Naive thymus-derived CD4-positive, alpha-beta T cell (primary cell): ENCODE measurements at regions not wholly inside any gene's neighbourhood (a gene's known extent, or its start where the extent isn't known, plus 50 kb on each side); places are given as distances from the start of the nearest gene placed in this dataset.

ENCODE experiments used
- ATAC-seq: fragments of 150-1000 bp; cut with Tn5 transposase; 2 replicates; pipeline ENCODE4 v1.10.0; 2021; ENCODE audit warnings: mild to moderate bottlenecking, moderate library complexity
- CTCF ChIA-PET: fragments of 350-600 bp; sonication (Branson Sonifier 250); formaldehyde crosslinking; loops from one replicate; lab custom pipeline; 2021; ENCODE audit warnings: antibody characterized with exemption; lab: Charles Lee
- POLR2A ChIA-PET: fragments of 350-600 bp; sonication (Branson Sonifier 250); formaldehyde crosslinking; loops from one replicate; lab custom pipeline; 2021; ENCODE audit warnings: antibody characterized with exemption, inconsistent platforms; lab: Charles Lee
- DNase-seq, 9 donors: peaks; one replicate each; pipeline versions ENCODE4 v3.0.0 to v3.0.0-alpha.2; 2020 to 2022; ENCODE audit warnings: mixed read lengths in 1 of 9
- H3K27ac ChIP-seq: one replicate; pipeline ENCODE4 v1.7.0; 2013; ENCODE audit warnings: mild to moderate bottlenecking, low read depth, low read length, moderate library complexity
- H3K27me3 ChIP-seq, 2 donors: one replicate each; pipeline ENCODE4 v1.7.0; 2013; ENCODE audit warnings: low read length in 2 of 2, mild to moderate bottlenecking in 2 of 2, moderate library complexity in 2 of 2; ENCODE audit not compliant: control insufficient read depth in 2 of 2, insufficient read depth in 2 of 2
- H3K36me3 ChIP-seq, 3 experiments: 1 replicate in 2 of 3; 2 replicates in 1 of 3; pipeline ENCODE4 v1.7.0; 2013; ENCODE audit warnings: low read length in 3 of 3, mild to moderate bottlenecking in 3 of 3, moderate library complexity in 1 of 3; ENCODE audit not compliant: insufficient read depth in 3 of 3, control insufficient read depth in 2 of 3
- H3K4me1 ChIP-seq, 2 donors: one replicate each; pipeline ENCODE4 v1.7.0; 2013; ENCODE audit warnings: low read length in 2 of 2, mild to moderate bottlenecking in 2 of 2, moderate library complexity in 1 of 2; ENCODE audit not compliant: control insufficient read depth in 2 of 2, insufficient read depth in 2 of 2
- H3K4me3 ChIP-seq: 2 replicates; pipeline ENCODE4 v1.7.0; 2013; ENCODE audit warnings: mild to moderate bottlenecking, low read length
- H3K9me3 ChIP-seq, 3 experiments: 1 replicate in 2 of 3; 2 replicates in 1 of 3; pipeline ENCODE4 v1.7.0; 2013; ENCODE audit warnings: low read length in 3 of 3; ENCODE audit not compliant: control insufficient read depth in 2 of 3
- H3K27ac Mint-ChIP-seq, 9 donors: one replicate each; pipeline ENCODE4 v1.8.0; 2020 to 2022; ENCODE audit warnings: mixed read lengths in 9 of 9, mild to moderate bottlenecking in 8 of 9, moderate library complexity in 5 of 9, inconsistent platforms in 2 of 9
- H3K27me3 Mint-ChIP-seq, 5 donors: one replicate each; pipeline ENCODE4 v1.8.0; 2021 to 2022; ENCODE audit warnings: mixed read lengths in 5 of 5, mild to moderate bottlenecking in 1 of 5
- H3K36me3 Mint-ChIP-seq, 5 donors: one replicate each; pipeline ENCODE4 v1.8.0; 2020 to 2022; ENCODE audit warnings: mixed read lengths in 5 of 5, mild to moderate bottlenecking in 3 of 5, inconsistent platforms in 1 of 5
- H3K4me1 Mint-ChIP-seq, 7 donors: one replicate each; pipeline ENCODE4 v1.8.0; 2020 to 2022; ENCODE audit warnings: mixed read lengths in 7 of 7, mild to moderate bottlenecking in 3 of 7, inconsistent platforms in 1 of 7
- H3K4me3 Mint-ChIP-seq, 10 donors: one replicate each; pipeline ENCODE4 v1.8.0; 2020 to 2022; ENCODE audit warnings: mild to moderate bottlenecking in 10 of 10, mixed read lengths in 10 of 10, moderate library complexity in 6 of 10, inconsistent platforms in 2 of 10
- H3K9me3 Mint-ChIP-seq, 11 donors: one replicate each; pipeline ENCODE4 v1.8.0; 2020 to 2022; ENCODE audit warnings: mixed read lengths in 11 of 11, mild to moderate bottlenecking in 4 of 11, inconsistent platforms in 1 of 11, moderate library complexity in 1 of 11
- intact Hi-C, 2 donors: fragments of 100-400 bp; cut with micrococcal nuclease; formaldehyde crosslinking; loops; one replicate each; pipeline ENCODE4 v1.15.1; 2023

DNA sequence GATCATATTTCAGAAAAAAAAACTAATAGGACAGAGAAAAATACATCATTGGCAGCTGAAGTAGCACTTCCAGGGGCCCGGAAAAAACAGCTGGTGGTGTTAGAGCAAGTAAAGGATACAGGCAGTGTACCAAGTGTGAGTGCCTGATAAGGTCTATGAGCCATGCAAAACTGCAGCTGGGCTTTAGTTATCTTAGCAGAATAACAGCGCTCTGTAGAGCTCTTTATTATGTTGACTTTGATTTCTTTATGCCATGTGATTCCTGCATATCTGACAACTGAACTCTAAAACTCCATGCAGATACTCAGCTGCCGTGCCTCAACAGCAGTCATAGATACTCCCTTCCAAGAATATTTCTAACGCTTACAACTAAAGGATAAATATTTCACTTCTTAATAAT lies 119.5 kb downstream of the CAAP1 start:
- Mint-ChIP-seq H3K4me3 (no peak overlapping the region), H3K4me1 (no peaks in the 10 kb centered on the region), H3K27ac (no peak overlapping the region), H3K9me3 (no peaks in the 10 kb centered on the region), H3K27me3 (peaks cover 0 to 10% (median 3%) of the 10 kb centered on the region in 5 donors), H3K36me3 (no peaks in the 10 kb centered on the region)
- Histone ChIP-seq H3K9me3 (no peaks in the 10 kb centered on the region), H3K36me3 (no peaks in the 10 kb centered on the region), H3K27me3 (no peaks in the 10 kb centered on the region), H3K4me1 (no peaks in the 10 kb centered on the region), H3K4me3 (no peak overlapping the region), H3K27ac (no peak overlapping the region)
- intact Hi-C loops = no loop called here
- DNase-seq (no peak), ATAC-seq (no peak)
- CTCF ChIA-PET = no interaction called here
- POLR2A ChIA-PET = no interaction called here

DNA sequence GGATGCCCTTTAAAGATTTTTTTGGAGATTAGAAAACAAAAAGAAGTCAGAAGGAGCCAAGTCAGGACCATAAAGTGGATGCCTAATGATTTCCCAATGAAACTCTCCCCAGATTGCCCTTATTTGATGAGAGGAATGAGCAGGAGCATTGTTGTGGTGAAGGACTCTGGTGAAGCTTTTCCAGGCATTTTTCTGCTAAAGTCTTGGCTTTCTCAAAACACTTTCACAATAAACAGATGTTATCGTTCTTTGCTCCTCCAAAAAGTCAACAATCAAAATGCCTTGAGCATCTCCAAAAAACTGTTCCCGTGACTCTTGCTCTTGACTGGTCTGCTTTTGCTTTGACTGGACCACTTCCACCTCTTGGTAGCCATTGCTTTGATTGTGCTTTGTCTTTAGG lies 121.8 kb downstream of the CAAP1 start:
- H3K27ac Mint-ChIP-seq = no peak overlapping the region
- H3K27me3 Mint-ChIP-seq = peaks cover 0 to 16% (median 3%) of the 10 kb centered on the region in 5 donors
- H3K36me3 Mint-ChIP-seq = no peaks in the 10 kb centered on the region
- no peaks in the 10 kb centered on the region for H3K4me1 Mint-ChIP-seq
- no peaks in the 10 kb centered on the region for H3K9me3 ChIP-seq
- intact Hi-C loops = no loop called here
- POLR2A ChIA-PET = no interaction called here
- no peaks in the 10 kb centered on the region for H3K27me3 ChIP-seq
- no peaks in the 10 kb centered on the region for H3K4me1 ChIP-seq
- no peak overlapping the region for H3K4me3 ChIP-seq
- no peak overlapping the region for H3K4me3 Mint-ChIP-seq
- DNase-seq (no peak), ATAC-seq (no peak)
- no peaks in the 10 kb centered on the region for H3K36me3 ChIP-seq
- H3K9me3 Mint-ChIP-seq = no peaks in the 10 kb centered on the region
- CTCF ChIA-PET = no interaction called here
- H3K27ac ChIP-seq = no peak overlapping the region

DNA sequence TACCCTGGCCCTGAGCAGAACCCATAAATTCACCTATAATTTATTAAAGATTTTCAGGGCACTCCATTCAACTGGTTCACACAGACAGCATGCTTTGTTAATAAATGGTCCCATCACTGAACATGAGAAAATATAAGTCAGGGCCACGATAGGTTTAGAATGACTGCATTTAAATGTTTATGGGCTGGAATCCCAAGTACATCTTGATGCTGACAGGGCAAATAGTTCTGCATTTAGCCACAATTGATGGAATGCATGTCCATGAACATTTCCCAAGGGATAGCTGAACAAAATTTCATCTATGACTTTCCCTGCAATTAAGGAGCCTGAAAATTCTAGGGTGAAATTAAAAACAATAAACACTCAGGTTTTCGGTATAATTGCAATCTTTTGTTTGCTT lies 124.5 kb downstream of the CAAP1 start:
- intact Hi-C loops = no loop called here
- Mint-ChIP-seq H3K27ac (no peak overlapping the region), H3K4me3 (no peak overlapping the region), H3K9me3 (no peaks in the 10 kb centered on the region), H3K27me3 (peaks cover 0 to 15% (median 9%) of the 10 kb centered on the region in 5 donors), H3K36me3 (no peaks in the 10 kb centered on the region), H3K4me1 (no peaks in the 10 kb centered on the region)
- no peak overlapping the region for H3K4me3 ChIP-seq
- no peaks in the 10 kb centered on the region for H3K4me1 ChIP-seq
- ChIA-PET POLR2A (no interaction called here), CTCF (no interaction called here)
- no peaks in the 10 kb centered on the region for H3K27me3 ChIP-seq
- H3K9me3 ChIP-seq = no peaks in the 10 kb centered on the region
- H3K36me3 ChIP-seq = no peaks in the 10 kb centered on the region
- DNase-seq (no peak), ATAC-seq (no peak)
- no peak overlapping the region for H3K27ac ChIP-seq

DNA sequence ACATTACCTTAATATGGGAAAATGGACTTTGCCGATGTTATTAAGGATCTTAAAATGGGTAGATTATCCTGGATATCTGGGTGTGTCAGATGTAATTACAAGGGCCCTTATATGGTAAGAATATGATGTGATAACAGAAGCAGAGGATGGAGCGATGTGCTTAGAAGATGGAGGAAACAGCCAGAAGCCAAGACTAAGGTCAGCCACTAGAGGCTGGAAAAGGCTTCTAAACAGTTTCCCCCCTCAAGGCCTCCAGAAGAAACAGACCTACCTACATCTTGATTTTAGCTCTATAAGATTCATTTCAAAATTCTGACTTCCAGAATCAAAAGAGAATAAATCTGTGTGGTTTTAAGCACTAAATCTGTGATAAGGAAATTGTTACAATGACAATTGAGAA lies 131.9 kb downstream of the CAAP1 start:
- intact Hi-C loops = no loop called here
- CTCF ChIA-PET = no interaction called here
- POLR2A ChIA-PET = no interaction called here
- H3K9me3 Mint-ChIP-seq = no peaks in the 10 kb centered on the region
- no peaks in the 10 kb centered on the region for H3K27me3 ChIP-seq
- no peak overlapping the region for H3K4me3 ChIP-seq
- no peaks in the 10 kb centered on the region for H3K9me3 ChIP-seq
- H3K27ac Mint-ChIP-seq = no peak overlapping the region
- peaks cover 0 to 15% (median 10%) of the 10 kb centered on the region in 5 donors for H3K27me3 Mint-ChIP-seq
- H3K27ac ChIP-seq = no peak overlapping the region
- H3K36me3 Mint-ChIP-seq = no peaks in the 10 kb centered on the region
- no peaks in the 10 kb centered on the region for H3K4me1 ChIP-seq
- DNase-seq (no peak), ATAC-seq (no peak)
- no peaks in the 10 kb centered on the region for H3K4me1 Mint-ChIP-seq
- H3K36me3 ChIP-seq = no peaks in the 10 kb centered on the region
- no peak overlapping the region for H3K4me3 Mint-ChIP-seq

DNA sequence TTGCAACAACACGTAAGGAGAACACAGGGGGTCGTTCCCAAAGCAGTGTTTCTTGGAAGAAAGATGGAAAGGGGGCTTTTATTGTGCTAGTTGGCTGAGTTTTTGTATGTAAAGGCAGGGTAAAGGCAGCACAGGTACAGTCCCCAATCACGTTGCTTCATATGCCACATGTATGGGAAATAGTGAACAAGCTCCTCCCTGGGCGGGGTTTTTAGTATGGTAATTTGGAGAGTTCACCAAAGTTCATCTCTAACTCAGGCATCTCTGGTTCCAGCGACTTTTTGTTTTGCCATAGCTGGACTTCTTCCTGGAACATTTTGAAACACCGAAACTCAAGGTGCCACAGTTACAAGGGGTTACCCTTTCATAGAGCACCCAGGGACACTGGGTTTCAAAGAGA lies 133.9 kb downstream of the CAAP1 start:
- Histone ChIP-seq H3K4me1 (no peaks in the 10 kb centered on the region), H3K4me3 (no peak overlapping the region), H3K9me3 (no peaks in the 10 kb centered on the region), H3K36me3 (no peaks in the 10 kb centered on the region), H3K27me3 (no peaks in the 10 kb centered on the region), H3K27ac (no peak overlapping the region)
- peaks cover 0 to 14% (median 9%) of the 10 kb centered on the region in 5 donors for H3K27me3 Mint-ChIP-seq
- no peaks in the 10 kb centered on the region for H3K4me1 Mint-ChIP-seq
- CTCF ChIA-PET = no interaction called here
- H3K9me3 Mint-ChIP-seq = no peaks in the 10 kb centered on the region
- DNase-seq (no peak), ATAC-seq (no peak)
- no peak overlapping the region for H3K27ac Mint-ChIP-seq
- no peak overlapping the region for H3K4me3 Mint-ChIP-seq
- no peaks in the 10 kb centered on the region for H3K36me3 Mint-ChIP-seq
- POLR2A ChIA-PET = no interaction called here
- intact Hi-C loops = no loop called here

DNA sequence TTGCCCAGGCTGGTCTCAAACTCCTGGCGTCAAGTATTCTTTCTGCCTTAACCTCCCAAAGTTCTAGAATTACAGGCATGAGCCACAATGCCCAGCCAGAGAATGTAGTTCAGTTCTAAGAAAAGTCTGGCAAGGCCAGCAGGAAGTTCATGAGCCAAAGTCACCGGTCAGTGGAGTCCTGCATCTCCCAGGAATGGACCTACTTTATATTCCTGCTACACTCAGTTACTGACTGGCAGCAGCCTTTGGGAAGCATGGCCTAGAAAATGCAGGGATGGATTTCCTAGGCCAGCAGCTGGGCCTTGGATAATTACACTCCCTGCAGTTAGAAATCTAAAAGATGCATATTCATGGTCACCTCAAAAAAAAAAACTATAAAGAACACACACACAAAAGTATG lies 135.7 kb downstream of the CAAP1 start:
- Histone ChIP-seq H3K9me3 (no peaks in the 10 kb centered on the region), H3K4me3 (no peak overlapping the region), H3K36me3 (no peaks in the 10 kb centered on the region), H3K27me3 (no peaks in the 10 kb centered on the region), H3K4me1 (no peaks in the 10 kb centered on the region), H3K27ac (no peak overlapping the region)
- ChIA-PET CTCF (no interaction called here), POLR2A (interaction anchor here (0.6 kb wide), 1 partner anchor 60 kb away, joined by 3 read pairs; no protein-coding TSS in a partner anchor)
- Mint-ChIP-seq H3K4me3 (no peak overlapping the region), H3K27ac (no peak overlapping the region), H3K27me3 (peaks cover 0 to 11% (median 0%) of the 10 kb centered on the region in 5 donors), H3K36me3 (no peaks in the 10 kb centered on the region), H3K9me3 (no peaks in the 10 kb centered on the region), H3K4me1 (no peaks in the 10 kb centered on the region)
- ATAC-seq (no peak), DNase-seq (no peak)
- intact Hi-C loops = loop anchor here in 1 of 2 donors (2.0 kb wide), 1 partner anchor 22 kb away; no protein-coding TSS in a partner anchor

DNA sequence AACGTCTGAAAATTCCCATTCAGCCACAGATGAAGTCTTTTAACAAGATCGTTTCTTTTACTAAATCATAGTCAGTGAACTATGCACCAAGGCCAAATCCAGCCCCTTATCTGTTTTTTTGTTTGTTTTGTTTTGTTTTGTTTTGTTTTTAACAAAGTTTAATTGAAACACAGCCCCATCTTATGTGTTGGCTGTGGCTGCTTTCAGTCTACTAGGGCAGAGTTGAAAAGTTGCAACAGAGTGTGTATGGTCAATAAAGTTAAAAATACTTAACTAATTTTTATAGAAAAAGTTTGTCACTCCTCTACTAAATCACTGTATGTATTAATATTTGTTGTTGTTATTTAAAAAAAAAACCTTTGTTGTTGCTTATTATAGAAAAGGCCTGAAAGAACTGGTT lies 137.1 kb downstream of the CAAP1 start:
- no peaks in the 10 kb centered on the region for H3K36me3 ChIP-seq
- ChIA-PET CTCF (no interaction called here), POLR2A (no interaction called here)
- intact Hi-C loops = no loop called here
- no peaks in the 10 kb centered on the region for H3K9me3 Mint-ChIP-seq
- no peak for DNase-seq
- H3K27ac ChIP-seq = no peak overlapping the region
- no peak for ATAC-seq
- no peak overlapping the region for H3K27ac Mint-ChIP-seq
- no peak overlapping the region for H3K4me3 Mint-ChIP-seq
- H3K27me3 Mint-ChIP-seq = peaks cover 0 to 10% (median 0%) of the 10 kb centered on the region in 5 donors
- no peaks in the 10 kb centered on the region for H3K36me3 Mint-ChIP-seq
- H3K9me3 ChIP-seq = no peaks in the 10 kb centered on the region
- no peaks in the 10 kb centered on the region for H3K4me1 Mint-ChIP-seq
- no peak overlapping the region for H3K4me3 ChIP-seq
- no peaks in the 10 kb centered on the region for H3K27me3 ChIP-seq
- H3K4me1 ChIP-seq = no peaks in the 10 kb centered on the region
